GM21367 (cell line): ENCODE measurements at regions not wholly inside any gene's neighbourhood (a gene's known extent, or its start where the extent isn't known, plus 50 kb on each side); places are given as distances from the start of the nearest gene placed in this dataset.
"Not testable (repeated sequence)": the region's sequence is repeated elsewhere in the genome, so short reads cannot be mapped to it uniquely, and the experiment has no call there.

Source experiments
- ATAC-seq: cut with Tn5 transposase; IDR thresholded peaks from one replicate; pipeline ENCODE4 v1.9.1; 2021; ENCODE audit not compliant: unreplicated experiment

GRCh38 chr10:114872519-114873087, 51.0 kb downstream of the FHIP2A start:
- ATAC-seq, result no peak

- no peak for ATAC-seq
These were observed 53.3 kb downstream of the FHIP2A start for GRCh38 chr10:114874827-114875411.

GRCh38 chr10:114875590-114876081, 54.1 kb downstream of the FHIP2A start:
- not testable (repeated sequence) for ATAC-seq

- no peak for ATAC-seq
These were observed 54.6 kb downstream of the FHIP2A start for GRCh38 chr10:114876169-114876568.

GRCh38 chr10:114876602-114877300, 55.2 kb downstream of the FHIP2A start:
- ATAC-seq, result peak; percentile 83

GRCh38 chr10:114877301-114877644, 55.7 kb downstream of the FHIP2A start:
- no peak for ATAC-seq

- ATAC-seq, result no peak
These were observed 57.5 kb downstream of the FHIP2A start for GRCh38 chr10:114879093-114879492.

- ATAC-seq, result peak; percentile 86
These were observed 58.1 kb downstream of the FHIP2A start for GRCh38 chr10:114879541-114880158.

- no peak for ATAC-seq
These were observed 56.6 kb upstream of the TRUB1 start for GRCh38 chr10:114881417-114881816.

- no peak for ATAC-seq
These were observed 56.1 kb upstream of the TRUB1 start for GRCh38 chr10:114881901-114882300.

GRCh38 chr10:114885443-114885842, 52.6 kb upstream of the TRUB1 start:
- ATAC-seq, result no peak
